ENCODE measurements at regions not wholly inside any gene's neighbourhood (a gene's known extent, or its start where the extent isn't known, plus 50 kb on each side); places are given as distances from the start of the nearest gene placed in this dataset.
"Not testable (repeated sequence)": the region's sequence is repeated elsewhere in the genome, so short reads cannot be mapped to it uniquely, and the experiment has no call there.

DNA sequence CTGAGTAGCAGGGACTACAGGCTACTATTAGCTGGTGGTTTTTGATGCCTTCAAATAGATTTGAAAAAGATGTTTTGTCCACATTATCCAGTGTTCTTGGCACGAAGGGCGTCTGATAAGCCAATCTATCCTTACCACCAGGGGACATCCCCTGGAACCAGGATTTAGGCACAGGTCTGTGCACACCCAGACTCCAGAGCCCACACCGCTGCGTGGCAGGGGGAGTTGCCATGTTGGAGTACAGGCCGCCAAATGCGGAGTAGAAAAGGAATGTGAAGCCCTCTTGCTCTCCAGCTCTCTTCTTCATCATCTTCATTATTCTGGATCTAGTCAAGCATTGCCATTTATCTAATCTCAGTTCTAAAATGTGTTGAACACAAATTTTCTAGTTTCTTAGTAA, 54.3 kb downstream of the RNU1-4 start:
- H3K4me3 Mint-ChIP-seq; DNase-seq; H3K4me1 Mint-ChIP-seq; H3K27ac ChIP-seq (ENCODE audit: low read length); H3K4me1 ChIP-seq (ENCODE audit: control insufficient read depth, insufficient read depth, low read length); H3K9me3 ChIP-seq (ENCODE audit: control insufficient read depth, insufficient read depth, low read length); H3K36me3 ChIP-seq (ENCODE audit: control insufficient read depth, insufficient read depth, low read length); H3K9me3 Mint-ChIP-seq; H3K27ac Mint-ChIP-seq; H3K27me3 ChIP-seq (ENCODE audit: control insufficient read depth, insufficient read depth, low read length); H3K27me3 Mint-ChIP-seq (ENCODE audit: low read depth in 2 of 2); H3K36me3 Mint-ChIP-seq; H3K4me3 ChIP-seq (ENCODE audit: low read length); ATAC-seq; intact Hi-C loops (cut with micrococcal nuclease): not testable (repeated sequence)
- WGBS (ENCODE audit: insufficient coverage): 85% methylated on average over 2 of the region's 6 CpGs

DNA sequence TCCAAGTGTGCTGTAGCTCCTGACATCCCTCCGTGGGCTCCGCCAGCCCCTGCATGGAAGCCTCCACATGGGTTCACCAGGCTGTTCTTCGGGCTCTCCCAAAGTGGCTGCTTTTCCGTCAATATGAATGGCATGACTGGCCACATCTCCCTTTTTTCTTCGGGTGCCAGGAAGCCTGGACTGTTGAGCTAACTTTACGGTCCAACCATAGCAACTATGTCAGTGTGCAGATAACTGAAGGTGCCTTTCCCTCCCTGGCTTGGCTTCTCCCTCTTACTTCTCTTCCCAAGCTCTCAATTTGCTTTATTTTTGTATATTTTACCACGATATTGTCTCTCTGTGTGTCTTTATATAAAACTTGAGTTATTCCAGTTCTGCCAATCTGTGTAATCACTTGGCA, 54.8 kb downstream of the RNU1-4 start:
- H3K27me3 Mint-ChIP-seq (ENCODE audit: low read depth in 2 of 2); H3K27ac ChIP-seq (ENCODE audit: low read length); H3K4me3 Mint-ChIP-seq; H3K27me3 ChIP-seq (ENCODE audit: control insufficient read depth, insufficient read depth, low read length); H3K36me3 ChIP-seq (ENCODE audit: control insufficient read depth, insufficient read depth, low read length); ATAC-seq; H3K27ac Mint-ChIP-seq; H3K9me3 Mint-ChIP-seq; H3K36me3 Mint-ChIP-seq; intact Hi-C loops (cut with micrococcal nuclease); H3K9me3 ChIP-seq (ENCODE audit: control insufficient read depth, insufficient read depth, low read length); H3K4me3 ChIP-seq (ENCODE audit: low read length); H3K4me1 ChIP-seq (ENCODE audit: control insufficient read depth, insufficient read depth, low read length); H3K4me1 Mint-ChIP-seq; DNase-seq: not testable (repeated sequence)
- 84% methylated on average over 3 of the region's 7 CpGs for WGBS (ENCODE audit: insufficient coverage)

DNA sequence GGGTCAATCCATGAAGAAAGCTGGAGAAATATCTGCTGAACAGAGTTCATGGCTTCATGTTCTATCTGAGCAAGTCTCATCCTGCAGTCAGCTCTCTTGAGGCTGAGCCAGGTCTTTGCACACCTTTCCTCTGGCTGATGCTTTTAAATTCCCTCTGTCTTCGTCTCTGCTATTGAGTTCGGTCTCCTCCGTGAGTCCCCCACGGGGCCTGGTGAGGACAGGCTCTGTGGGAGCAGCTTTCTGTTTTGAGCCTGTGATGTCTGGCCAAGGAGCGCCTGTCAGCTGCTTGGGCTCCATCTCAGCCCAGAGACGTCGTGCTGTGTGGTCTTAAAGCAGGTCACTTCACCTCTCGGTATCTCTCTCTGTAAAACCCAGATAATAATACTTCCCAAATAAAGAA, 55.9 kb downstream of the RNU1-4 start:
- not testable (repeated sequence) for H3K27me3 ChIP-seq (ENCODE audit: control insufficient read depth, insufficient read depth, low read length); H3K27me3 Mint-ChIP-seq (ENCODE audit: low read depth in 2 of 2); H3K4me3 ChIP-seq (ENCODE audit: low read length)

DNA sequence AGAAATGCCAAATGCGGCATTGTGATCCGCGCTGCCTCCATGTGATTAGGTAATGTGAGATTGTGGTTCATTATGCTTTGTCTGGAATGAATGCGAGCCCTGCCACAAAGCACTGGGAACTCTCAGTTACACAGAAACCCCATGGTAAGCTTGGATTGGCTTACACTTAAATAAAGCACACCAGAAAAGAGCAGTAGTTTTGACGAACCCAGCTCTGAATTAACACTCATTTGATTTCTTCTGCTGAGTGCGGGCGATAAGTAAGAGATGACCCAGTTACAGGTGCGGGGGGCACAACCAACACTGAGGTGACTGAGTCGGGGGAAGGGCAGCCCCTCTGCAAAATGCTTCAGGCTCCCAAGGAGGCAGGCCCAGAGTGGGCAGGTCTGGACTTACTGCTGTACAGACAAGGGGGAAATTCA, 56.3 kb downstream of the RNU1-4 start:
- H3K9me3 ChIP-seq (ENCODE audit: control insufficient read depth, insufficient read depth, low read length); H3K9me3 Mint-ChIP-seq; H3K4me1 Mint-ChIP-seq; H3K36me3 ChIP-seq (ENCODE audit: control insufficient read depth, insufficient read depth, low read length); H3K4me3 ChIP-seq (ENCODE audit: low read length); H3K4me3 Mint-ChIP-seq; H3K27me3 ChIP-seq (ENCODE audit: control insufficient read depth, insufficient read depth, low read length); H3K27ac Mint-ChIP-seq; H3K4me1 ChIP-seq (ENCODE audit: control insufficient read depth, insufficient read depth, low read length); H3K36me3 Mint-ChIP-seq; DNase-seq; H3K27ac ChIP-seq (ENCODE audit: low read length); H3K27me3 Mint-ChIP-seq (ENCODE audit: low read depth in 2 of 2); intact Hi-C loops (cut with micrococcal nuclease): not testable (repeated sequence)
- peak in 1 of 3 donors; percentile 50 for ATAC-seq
- WGBS (ENCODE audit: insufficient coverage): 86% methylated on average over 9 of the region's 9 CpGs

More for the DNA sequence above, 55.9 kb downstream of the RNU1-4 start:
- H3K4me1 ChIP-seq (ENCODE audit: control insufficient read depth, insufficient read depth, low read length); H3K9me3 ChIP-seq (ENCODE audit: control insufficient read depth, insufficient read depth, low read length); H3K36me3 Mint-ChIP-seq; H3K4me3 Mint-ChIP-seq; H3K27ac Mint-ChIP-seq; DNase-seq; intact Hi-C loops (cut with micrococcal nuclease); H3K27ac ChIP-seq (ENCODE audit: low read length); H3K9me3 Mint-ChIP-seq; H3K4me1 Mint-ChIP-seq; H3K36me3 ChIP-seq (ENCODE audit: control insufficient read depth, insufficient read depth, low read length): not testable (repeated sequence)
- peak in 1 of 3 donors; percentile 12 for ATAC-seq
- WGBS (ENCODE audit: insufficient coverage): 81% methylated on average over 8 of the region's 8 CpGs

DNA sequence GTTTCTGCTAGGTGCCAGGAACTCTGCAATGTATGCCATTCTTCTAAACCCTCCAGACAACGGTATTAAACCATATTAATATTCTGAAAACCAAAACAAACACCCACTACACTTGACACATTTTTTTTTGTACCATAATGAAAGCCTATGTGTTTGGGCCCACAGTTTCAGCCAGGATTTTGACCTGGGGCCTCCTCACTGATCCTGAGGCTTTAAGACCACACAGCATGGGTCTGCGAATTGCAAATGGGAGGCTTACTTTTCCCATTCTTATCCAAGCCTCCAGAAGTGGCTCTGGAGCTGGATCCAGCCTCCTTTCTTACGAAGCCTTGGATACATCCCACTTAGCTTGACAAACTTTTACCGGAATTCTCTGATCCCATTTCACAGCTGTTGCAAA, 56.7 kb downstream of the RNU1-4 start:
- H3K27ac Mint-ChIP-seq; intact Hi-C loops (cut with micrococcal nuclease); H3K9me3 Mint-ChIP-seq; H3K4me1 Mint-ChIP-seq; H3K4me1 ChIP-seq (ENCODE audit: control insufficient read depth, insufficient read depth, low read length); ATAC-seq; H3K4me3 Mint-ChIP-seq; H3K27me3 ChIP-seq (ENCODE audit: control insufficient read depth, insufficient read depth, low read length); H3K36me3 Mint-ChIP-seq; H3K27ac ChIP-seq (ENCODE audit: low read length); H3K9me3 ChIP-seq (ENCODE audit: control insufficient read depth, insufficient read depth, low read length); H3K27me3 Mint-ChIP-seq (ENCODE audit: low read depth in 2 of 2); DNase-seq; H3K36me3 ChIP-seq (ENCODE audit: control insufficient read depth, insufficient read depth, low read length); H3K4me3 ChIP-seq (ENCODE audit: low read length): not testable (repeated sequence)
- WGBS (ENCODE audit: insufficient coverage): 50% methylated on average over 1 of the region's 4 CpGs

DNA sequence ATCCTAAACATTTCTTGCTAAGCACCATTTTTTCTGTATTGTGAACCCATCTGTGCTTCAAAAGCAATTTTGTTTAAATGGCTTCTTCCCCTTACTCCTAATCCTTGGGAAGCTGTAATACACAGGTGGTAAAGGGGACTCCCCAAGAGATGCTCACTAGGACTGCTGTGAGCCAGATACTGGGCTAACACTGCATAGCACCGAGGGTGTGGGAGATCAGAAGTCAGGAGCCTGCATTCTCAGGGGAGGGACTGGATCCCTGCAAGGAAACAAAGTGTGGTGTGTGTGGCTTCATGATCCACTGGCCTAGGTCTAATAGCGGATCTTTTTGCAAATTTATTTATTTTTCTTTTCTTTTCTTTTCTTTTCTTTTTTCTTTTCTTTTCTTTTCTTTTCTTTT, 57.7 kb downstream of the RNU1-4 start:
- H3K27me3 Mint-ChIP-seq (ENCODE audit: low read depth in 2 of 2); H3K4me3 ChIP-seq (ENCODE audit: low read length); H3K9me3 ChIP-seq (ENCODE audit: control insufficient read depth, insufficient read depth, low read length); H3K27ac Mint-ChIP-seq; intact Hi-C loops (cut with micrococcal nuclease); H3K4me1 Mint-ChIP-seq; H3K27ac ChIP-seq (ENCODE audit: low read length); H3K9me3 Mint-ChIP-seq; H3K27me3 ChIP-seq (ENCODE audit: control insufficient read depth, insufficient read depth, low read length); H3K36me3 ChIP-seq (ENCODE audit: control insufficient read depth, insufficient read depth, low read length); H3K4me3 Mint-ChIP-seq; H3K4me1 ChIP-seq (ENCODE audit: control insufficient read depth, insufficient read depth, low read length); DNase-seq; H3K36me3 Mint-ChIP-seq: not testable (repeated sequence)
- whole genome bisulfite sequencing (ENCODE audit: insufficient coverage): no CpG with 5 or more reads among the region's 2 CpGs
- ATAC-seq: peak in 1 of 3 donors; percentile 62

Measured in natural killer cell (primary cell).